NCI-H1105 treated with DMSO at 0.1 percent for 48 hours (cell line): ENCODE measurements at regions not wholly inside any gene's neighbourhood (a gene's known extent, or its start where the extent isn't known, plus 50 kb on each side); places are given as distances from the start of the nearest gene placed in this dataset.
"Not testable (repeated sequence)": the region's sequence is repeated elsewhere in the genome, so short reads cannot be mapped to it uniquely, and the experiment has no call there.

ENCODE experiments used
- DNase-seq: peaks from one replicate; lab custom pipeline; 2025; lab: John Stamatoyannopoulos, UW

DNA sequence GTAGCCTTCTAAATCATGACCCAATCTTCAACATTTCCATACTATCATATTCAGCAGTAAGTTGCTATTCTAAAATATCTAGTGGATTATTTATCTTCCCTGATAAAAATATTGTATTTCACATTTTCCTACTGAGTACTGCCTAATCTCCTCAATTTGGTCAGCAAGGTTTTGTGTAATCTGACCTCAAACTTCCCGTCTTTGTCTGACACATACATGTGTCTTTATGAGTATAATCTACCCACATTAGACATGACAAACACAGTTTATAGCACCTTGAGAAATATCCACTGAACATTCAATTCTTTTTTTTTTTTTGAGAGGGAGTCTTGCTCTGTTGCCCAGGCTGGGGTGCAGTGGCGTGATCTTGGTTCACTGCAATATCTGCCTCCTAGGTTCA, 113.7 kb upstream of the LUZP2 start:
- DNase-seq, result no peak

DNA sequence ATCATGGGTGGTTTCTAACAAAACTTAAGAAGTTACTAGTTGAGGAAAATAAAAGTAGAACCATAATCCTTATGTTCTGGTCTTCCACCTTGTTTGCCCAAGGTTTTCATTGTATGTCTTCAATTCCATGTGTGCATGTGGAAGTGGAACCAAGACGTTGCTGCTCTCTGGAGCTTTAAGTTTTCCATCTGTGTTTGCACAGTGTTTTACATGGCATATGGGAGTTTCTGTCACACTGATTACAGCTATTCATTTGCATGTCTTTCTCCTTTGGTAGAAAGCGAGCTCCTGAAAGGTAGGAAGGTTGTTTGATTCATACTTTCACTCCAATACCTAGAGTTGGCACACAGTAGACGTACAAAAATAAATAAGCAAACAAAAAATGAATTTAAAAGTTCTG, 112.6 kb upstream of the LUZP2 start:
- DNase-seq, result no peak

DNA sequence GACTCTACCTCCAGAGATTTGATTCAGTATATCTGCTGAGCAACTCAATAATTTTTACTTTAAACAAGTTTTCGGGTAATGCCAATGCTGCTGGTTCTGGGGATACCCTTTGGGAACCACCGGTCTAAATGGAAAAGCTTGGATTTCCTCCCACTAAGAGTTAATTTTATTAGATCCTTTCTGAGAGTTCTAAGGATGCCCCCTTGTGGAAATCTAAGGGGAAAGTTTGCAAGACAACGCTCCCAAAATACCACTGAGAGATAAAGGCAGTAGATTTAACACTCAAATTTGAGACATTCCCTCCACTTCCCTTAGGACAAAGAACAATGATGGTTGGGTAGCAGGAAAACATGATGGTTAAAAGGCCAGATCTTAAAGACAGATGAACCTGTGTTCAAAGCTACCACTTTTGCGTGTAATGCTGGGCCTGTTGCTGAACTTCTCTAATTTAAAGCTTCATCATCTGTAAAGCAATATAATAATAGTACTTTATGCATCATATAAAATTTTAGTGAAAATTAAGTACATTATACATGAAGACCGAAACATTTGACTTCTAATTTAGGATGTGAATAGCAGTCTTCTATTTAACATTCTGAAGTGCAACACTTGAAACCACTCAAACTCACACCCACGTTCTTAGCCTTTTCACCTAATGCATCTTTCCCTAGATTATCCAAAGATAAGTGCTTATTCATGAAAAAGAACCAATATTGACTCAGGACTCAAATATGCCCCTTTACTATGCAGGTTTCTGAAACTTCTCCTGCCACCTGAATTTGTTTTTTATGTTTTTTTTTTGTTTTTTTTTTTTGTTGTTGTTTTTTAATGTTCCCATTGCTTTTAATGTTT, 110.1 kb upstream of the LUZP2 start:
- peak; percentile 21 for DNase-seq

DNA sequence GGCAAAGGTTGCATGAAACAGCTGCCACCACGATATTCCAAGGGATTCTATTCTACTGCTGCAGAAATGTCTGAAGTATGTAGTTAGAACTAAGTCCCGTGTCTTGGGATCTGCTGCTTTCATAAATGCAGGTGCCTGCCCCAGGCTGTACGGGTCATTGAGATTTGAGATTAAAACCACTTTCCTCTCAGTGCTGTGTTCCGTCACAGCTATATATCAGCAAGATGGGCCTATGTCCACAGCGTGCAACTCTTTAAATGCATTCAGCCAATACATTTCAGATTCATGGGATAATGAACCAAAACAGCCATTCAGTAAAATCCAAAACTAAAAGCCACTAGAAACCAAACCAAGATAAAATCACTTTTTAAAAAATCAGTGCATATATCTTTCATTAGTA, 107.3 kb upstream of the LUZP2 start:
- no peak for DNase-seq

DNA sequence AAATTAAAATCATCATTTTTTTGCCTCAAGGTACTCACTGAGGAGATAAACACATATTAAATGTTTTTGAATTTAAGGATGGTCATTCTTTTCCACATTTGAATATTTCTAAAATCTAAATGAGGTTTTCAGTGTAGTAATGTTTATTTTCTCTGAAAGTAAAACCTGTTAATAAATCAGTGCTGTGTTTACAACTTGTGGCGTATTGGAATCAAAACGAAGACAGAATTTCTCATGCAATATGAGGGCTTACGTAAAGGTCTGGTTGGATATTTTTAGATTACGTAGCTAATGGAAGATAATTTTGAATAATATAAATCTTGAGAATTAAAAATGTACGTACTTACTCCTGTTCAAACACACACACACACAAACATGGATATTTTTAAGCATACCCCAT, 106.8 kb upstream of the LUZP2 start:
- DNase-seq, result no peak

DNA sequence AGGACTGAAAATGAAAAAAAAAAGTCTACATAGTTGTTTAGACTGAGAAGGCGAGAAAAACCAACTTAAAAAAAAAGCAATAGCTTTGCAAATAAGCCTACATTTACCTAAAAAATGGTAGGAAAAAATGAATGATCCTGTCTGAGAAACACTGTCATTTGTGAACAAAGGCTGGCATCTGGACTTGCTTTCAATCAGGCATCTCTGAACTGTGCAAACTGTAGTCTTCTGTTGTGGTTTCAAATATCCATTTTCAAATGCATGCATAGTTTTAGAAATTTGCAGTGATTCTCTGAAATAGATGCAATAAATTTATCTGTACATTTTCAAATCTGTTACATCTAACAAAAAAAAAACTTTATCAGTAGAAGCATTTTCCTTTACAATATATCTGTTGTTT, 106.1 kb upstream of the LUZP2 start:
- DNase-seq, result no peak

DNA sequence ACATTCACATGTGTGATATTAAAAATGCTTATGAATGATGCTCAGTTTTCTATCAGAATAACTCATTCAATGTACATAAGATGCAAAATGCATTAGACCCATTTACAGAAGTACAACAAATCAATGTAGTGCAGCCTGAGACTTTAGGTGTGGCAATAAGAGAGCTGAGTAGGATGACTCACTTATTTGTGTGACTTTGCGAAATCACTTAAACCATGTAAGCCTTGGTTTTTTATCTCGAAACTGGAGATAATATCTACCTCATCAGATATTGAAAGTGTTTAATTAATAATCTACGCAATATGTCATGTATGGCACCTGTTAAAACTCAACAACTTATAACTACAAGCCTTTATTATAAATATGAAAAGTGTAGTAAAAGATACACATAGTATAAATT, 105.7 kb upstream of the LUZP2 start:
- DNase-seq, result no peak

DNA sequence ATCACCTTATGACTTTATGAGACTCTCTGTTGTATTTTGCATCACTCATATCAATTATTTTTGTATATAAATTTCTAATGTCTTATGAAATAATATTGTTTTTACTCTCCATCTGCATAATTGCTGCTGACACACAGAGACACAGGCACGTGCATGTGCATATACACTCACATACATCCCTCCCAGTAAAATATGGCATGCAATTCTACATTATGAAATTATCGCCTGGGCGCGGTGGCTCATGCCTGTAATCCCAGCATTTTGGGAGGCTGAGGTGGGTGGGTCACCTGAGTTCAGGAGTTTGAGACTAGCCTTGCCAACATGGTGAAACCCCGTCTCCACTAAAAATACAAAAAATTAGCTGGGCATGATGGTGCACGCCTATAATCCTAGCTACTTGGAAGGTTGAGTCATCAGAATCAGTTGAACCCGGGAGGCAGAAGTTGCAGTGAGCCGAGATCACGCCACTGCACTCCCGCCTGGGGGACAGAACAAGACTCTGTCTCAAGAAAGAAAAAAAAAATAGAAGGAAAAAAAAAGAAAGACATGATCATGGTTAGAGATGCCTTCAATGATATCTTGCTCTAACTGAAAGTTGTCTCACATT, 96.7 kb upstream of the LUZP2 start:
- DNase-seq, result no peak

DNA sequence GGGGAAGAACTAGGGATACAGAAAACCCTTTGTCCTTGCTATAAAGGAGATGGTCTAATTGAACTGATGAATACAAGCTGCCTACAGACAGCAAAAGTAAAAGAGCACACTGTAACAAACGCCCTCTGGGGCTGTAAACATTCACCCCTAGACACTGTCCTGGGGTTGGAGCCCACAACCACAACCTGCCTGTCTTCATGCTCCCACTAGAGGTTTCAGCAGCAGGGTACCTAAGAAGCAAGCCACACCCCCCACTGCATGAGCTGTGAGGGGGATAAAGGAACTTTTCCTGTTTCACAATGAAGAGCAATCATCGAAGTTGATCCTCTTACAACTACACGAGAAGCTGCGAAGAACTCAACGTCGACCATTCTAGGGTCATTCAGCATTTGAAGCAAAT, 90.5 kb upstream of the LUZP2 start:
- DNase-seq, result no peak

DNA sequence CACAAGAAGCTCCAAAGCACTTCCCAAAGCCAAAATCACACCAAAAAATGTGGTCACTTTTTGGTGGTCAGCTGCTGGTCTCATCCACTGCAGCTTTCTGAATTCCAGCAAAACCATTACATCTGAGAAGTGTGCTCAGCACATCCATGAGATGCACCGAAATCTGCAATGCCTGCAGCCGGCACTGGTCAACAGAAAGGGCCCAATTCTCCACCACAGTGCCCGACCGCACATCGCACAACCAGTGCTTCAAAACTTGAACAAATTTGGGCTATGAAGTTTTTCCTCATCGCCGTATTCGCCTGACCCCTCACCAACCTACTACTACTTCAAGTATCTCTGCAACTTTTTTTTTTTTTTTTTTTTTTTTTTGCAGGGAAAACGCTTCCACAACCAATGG, 89.9 kb upstream of the LUZP2 start:
- no peak for DNase-seq

DNA sequence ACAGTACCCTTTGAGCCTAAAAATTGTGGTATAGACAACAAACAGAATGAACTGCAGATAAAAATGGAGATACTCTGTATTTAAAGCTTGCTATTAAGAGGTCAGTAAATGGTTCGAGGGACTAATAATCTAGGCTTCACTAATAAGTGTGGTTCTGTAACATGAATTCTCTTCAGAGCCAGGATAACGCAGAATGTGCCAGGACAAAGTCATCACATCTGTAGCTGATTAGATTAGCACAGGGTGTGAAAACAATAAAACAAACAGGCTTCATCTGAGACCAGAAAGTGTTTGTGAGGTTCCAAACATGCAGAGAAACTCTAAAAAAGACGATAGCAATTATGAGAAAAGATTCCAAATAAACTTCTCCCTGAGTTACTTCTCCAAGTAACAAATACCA, 89.1 kb upstream of the LUZP2 start:
- no peak for DNase-seq

DNA sequence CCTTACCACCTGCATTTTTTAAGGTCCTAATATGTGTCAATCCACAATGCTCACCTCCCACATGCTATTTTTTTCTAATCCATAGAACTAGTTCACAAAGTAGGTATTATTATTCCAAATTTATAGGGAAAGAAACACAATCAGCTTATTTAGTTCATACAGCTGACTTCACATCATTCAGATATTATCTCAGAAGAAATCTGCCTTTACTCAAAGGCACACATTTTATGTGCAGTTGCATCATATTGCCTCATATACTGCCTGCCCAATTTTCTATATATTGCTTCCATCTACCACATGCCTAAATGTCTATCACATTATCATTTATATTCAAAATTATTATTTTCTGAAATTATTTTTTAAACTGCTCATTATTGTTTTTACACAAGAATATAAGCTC, 88.7 kb upstream of the LUZP2 start:
- DNase-seq, result no peak

DNA sequence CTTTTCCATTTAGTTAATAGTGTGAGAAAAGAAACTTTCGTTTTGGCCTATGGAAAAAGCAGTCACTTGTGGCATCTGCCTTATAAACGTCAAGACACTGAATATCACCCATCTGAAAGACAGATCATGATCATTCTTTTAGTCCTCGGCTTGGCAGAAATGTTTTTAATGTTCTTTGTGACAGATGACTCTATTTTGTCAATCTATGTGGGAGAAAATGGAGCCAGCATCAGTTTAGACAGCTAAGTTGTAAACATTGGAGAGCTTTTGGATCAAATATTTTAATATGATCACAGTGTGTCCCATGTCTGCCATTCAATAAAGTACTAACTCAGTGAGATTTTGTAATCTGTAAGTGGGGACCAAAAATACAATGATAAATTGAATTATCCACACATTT, 85.1 kb upstream of the LUZP2 start:
- no peak for DNase-seq

DNA sequence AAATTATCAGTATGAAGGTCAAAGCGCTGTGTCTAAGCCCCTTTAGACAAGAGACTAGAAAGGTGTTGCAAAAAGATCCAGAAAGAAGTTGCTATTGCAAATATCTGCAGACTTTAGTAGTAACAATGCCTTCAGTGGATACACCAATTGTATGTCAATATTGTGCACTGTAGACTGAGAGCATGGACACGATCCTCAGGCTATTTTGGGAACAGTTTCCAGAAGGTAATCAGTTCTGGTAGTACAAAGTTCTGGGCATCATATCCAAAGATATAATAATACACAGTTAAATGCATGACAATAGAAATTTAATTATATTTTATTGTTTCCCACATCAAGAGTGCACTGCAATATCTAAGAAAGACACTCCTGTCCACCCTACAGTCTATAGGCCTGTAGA, 84.1 kb upstream of the LUZP2 start:
- no peak for DNase-seq

DNA sequence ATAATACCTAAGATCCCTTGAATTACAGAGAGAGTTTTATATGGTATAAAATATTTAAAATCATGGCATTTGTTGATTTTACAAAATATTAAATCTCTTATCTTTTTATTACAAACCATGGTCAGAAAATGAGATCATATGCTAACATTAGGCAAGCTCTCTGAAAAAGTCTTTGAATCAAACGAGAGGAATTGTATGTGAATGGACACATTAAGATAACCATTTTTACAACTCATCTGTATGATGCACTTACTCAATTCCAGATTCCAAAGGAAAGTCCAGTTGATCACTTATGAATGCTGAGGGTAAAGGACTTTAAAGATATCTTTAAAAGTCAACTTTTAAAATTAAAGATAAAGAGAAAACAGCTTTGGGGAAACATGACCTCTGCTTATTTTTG, 83.5 kb upstream of the LUZP2 start:
- DNase-seq, result no peak

DNA sequence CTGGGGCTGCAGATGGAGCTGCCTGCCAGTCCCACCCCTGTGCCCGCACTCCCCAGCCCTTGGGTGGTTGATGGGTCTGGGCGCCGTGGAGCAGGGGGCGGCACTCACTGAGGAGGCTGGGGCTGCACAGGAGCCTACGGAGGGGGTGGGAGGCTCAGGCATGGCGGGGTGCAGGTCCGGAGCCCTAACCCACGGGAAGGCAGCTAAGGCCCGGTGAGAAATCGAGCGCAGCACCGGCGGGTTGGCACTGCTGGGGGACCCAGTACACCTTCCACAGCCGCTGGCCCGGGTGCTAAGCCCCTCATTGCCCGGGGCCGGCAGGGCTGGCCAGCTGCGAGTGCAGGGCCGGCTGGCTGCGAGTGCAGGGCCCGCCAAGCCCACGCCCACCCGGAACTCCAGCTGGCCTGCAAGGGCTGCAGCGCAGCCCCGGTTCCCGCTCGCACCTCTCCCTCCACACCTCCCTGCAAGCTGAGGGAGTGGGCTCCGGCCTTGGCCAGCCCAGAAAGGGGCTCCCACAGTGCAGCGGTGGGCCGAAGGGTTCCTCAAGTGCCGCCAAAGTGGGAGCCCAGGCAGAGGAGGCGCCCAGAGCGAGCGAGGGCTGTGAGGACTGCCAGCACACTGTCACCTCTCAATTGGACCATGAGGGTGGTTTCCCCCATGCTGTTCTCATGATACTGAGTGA, 80.8 kb upstream of the LUZP2 start:
- not testable (repeated sequence) for DNase-seq

DNA sequence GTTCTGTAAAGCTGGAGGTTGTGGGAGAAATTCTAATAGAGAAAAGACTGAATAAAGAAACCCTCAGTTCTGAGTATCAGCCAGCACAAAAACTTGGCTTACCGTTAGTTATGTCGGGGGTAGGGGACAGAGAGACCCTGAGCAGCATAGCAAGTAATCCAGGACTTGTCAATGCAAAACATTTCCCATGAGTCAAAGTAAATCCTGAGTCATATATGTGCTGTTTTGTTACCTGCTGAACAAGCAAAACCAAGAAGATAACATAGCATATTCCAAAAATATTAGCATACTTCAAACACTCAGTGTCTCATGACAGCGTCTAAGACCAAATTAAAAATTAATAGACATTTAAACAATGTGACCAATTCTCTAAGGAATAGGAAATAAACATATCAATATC, 75.1 kb upstream of the LUZP2 start:
- DNase-seq, result no peak

DNA sequence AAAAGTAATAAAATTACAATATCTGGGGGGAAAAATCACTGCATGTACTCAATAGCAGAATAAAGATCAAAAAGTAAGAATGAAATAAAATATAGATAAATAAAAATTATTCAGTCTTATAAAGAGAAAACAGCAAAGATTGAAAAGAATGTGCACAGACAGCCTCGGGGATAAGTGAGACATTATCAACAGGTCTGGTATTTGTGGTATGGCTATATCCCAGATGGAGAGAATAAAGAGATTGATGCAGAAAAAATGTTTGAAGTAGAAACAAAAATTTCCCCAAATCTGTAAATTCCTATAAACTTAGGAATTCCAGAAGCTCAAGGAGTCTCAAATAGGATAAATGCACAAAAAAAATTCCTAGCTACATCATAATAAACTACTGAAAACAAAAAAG, 74.5 kb upstream of the LUZP2 start:
- no peak for DNase-seq

DNA sequence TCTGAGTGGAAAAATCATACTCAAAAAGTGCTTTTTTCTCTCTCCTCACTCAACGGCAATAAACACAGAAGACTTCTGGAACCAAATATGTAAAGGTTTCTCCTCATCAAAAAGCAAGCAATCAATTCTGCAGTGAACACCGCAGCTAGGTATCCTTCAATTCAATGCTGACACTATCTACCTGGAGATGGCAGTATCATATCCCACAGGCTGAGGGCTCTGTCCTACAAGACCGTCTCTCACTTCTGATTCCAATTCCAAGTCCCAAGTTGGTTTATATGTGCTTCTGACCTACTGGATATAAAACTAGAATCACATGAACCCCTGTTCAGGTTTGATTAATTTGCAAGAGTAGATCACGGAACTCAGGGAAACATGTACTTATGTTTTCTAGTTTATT, 59.7 kb upstream of the LUZP2 start:
- DNase-seq, result no peak
